MCF 10A (cell line): ENCODE measurements at regions not wholly inside any gene's neighbourhood (a gene's known extent, or its start where the extent isn't known, plus 50 kb on each side); places are given as distances from the start of the nearest gene placed in this dataset.

ENCODE experiments used
- BruUV-seq: library from RNA; stranded (reverse); fragments of 400-500 nt; replicated peaks from 2 replicates; lab custom pipeline; 2021; lab: Mats Ljungman, UMichigan
- CTCF ChIA-PET: fragments of 300-600 bp; sonication (Branson Sonifier 250); formaldehyde crosslinking; extraction: SDS; loops from one replicate; lab custom pipeline; 2021; ENCODE audit warnings: antibody characterized with exemption, inconsistent platforms; lab: Yijun Ruan, JAX
- POLR2A ChIA-PET: fragments of 300-600, 350-650 bp; sonication (Branson Sonifier 250); formaldehyde crosslinking; extraction: SDS; loops from one replicate; lab custom pipeline; 2020; ENCODE audit warnings: antibody characterized with exemption, inconsistent platforms; lab: Yijun Ruan, JAX
- DNase-seq: peaks from one replicate; pipeline ENCODE4 v3.0.0-alpha.2; 2018; ENCODE audit not compliant: unreplicated experiment
- H3K27ac Mint-ChIP-seq: one replicate; pipeline ENCODE4 v1.8.0; 2022; ENCODE audit warnings: mild to moderate bottlenecking, low read depth, mixed read lengths; ENCODE audit not compliant: unreplicated experiment
- H3K27me3 Mint-ChIP-seq: one replicate; pipeline ENCODE4 v1.8.0; 2022; ENCODE audit warnings: mixed read lengths; ENCODE audit not compliant: insufficient read depth, unreplicated experiment
- H3K36me3 Mint-ChIP-seq: one replicate; pipeline ENCODE4 v1.8.0; 2022; ENCODE audit warnings: mild to moderate bottlenecking, moderate library complexity, mixed read lengths; ENCODE audit not compliant: insufficient read depth, unreplicated experiment
- H3K4me1 Mint-ChIP-seq: one replicate; pipeline ENCODE4 v1.8.0; 2022; ENCODE audit warnings: mixed read lengths; ENCODE audit not compliant: insufficient read depth, unreplicated experiment
- H3K4me3 Mint-ChIP-seq: one replicate; pipeline ENCODE4 v1.8.0; 2022; ENCODE audit warnings: mild to moderate bottlenecking, moderate library complexity, mixed read lengths; ENCODE audit not compliant: unreplicated experiment
- H3K9me3 Mint-ChIP-seq: one replicate; pipeline ENCODE4 v1.8.0; 2022; ENCODE audit warnings: mixed read lengths; ENCODE audit not compliant: unreplicated experiment
- CTCF ChIP-seq: fragments of 200-600 bp; IDR thresholded peaks from one replicate; pipeline ENCODE4 v1.8.0; 2022; ENCODE audit warnings: antibody characterized with exemption, mild to moderate bottlenecking; ENCODE audit not compliant: unreplicated experiment
- intact Hi-C: fragments of 100-400 bp; cut with micrococcal nuclease; formaldehyde crosslinking; loops from 2 replicates; pipeline ENCODE4 v1.14.1; 2022

GRCh38 chr3:26418553-26418952 lies 204.0 kb upstream of the LRRC3B start:
- intact Hi-C loops, result no loop called here
- CTCF ChIA-PET, result no interaction called here
- DNase-seq, result no peak
- peaks cover 10% of the 10 kb centered on the region for H3K9me3 Mint-ChIP-seq
- no peak overlapping the region for H3K27ac Mint-ChIP-seq
- BruUV-seq, result no TSS peak
- POLR2A ChIA-PET, result no interaction called here
- H3K4me1 Mint-ChIP-seq, result no peaks in the 10 kb centered on the region
- H3K4me3 Mint-ChIP-seq, result no peak overlapping the region
- H3K36me3 Mint-ChIP-seq, result no peaks in the 10 kb centered on the region
- no peaks in the 10 kb centered on the region for H3K27me3 Mint-ChIP-seq
- TF ChIP-seq CTCF, result no peak

- BruUV-seq, result no TSS peak
These were observed 200.2 kb upstream of the LRRC3B start for GRCh38 chr3:26422415-26422814.

GRCh38 chr3:26425076-26425475 lies 197.5 kb upstream of the LRRC3B start:
- DNase-seq, result no peak
- Mint-ChIP-seq H3K27ac (no peak overlapping the region), H3K9me3 (no peaks in the 10 kb centered on the region), H3K36me3 (no peaks in the 10 kb centered on the region), H3K4me3 (no peak overlapping the region), H3K27me3 (no peaks in the 10 kb centered on the region), H3K4me1 (peaks cover 5% of the 10 kb centered on the region)
- no peak for TF ChIP-seq CTCF
- intact Hi-C loops, result no loop called here
- CTCF ChIA-PET, result interaction anchor here (0.8 kb wide), 1 partner anchor 245 kb away, joined by 3 read pairs; no protein-coding TSS in a partner anchor
- BruUV-seq, result no TSS peak
- POLR2A ChIA-PET, result interaction anchor here (0.7 kb wide), 1 partner anchor 190 kb away, joined by 5 read pairs; no protein-coding TSS in a partner anchor

More at GRCh38 chr3:26422415-26422814, 200.2 kb upstream of the LRRC3B start:
- intact Hi-C loops, result no loop called here
- Mint-ChIP-seq H3K4me1 (peaks cover 5% of the 10 kb centered on the region), H3K27ac (no peak overlapping the region), H3K9me3 (no peaks in the 10 kb centered on the region), H3K4me3 (no peak overlapping the region), H3K36me3 (no peaks in the 10 kb centered on the region), H3K27me3 (no peaks in the 10 kb centered on the region)
- CTCF ChIA-PET, result no interaction called here
- no peak for DNase-seq
- POLR2A ChIA-PET, result no interaction called here
- no peak for TF ChIP-seq CTCF

GRCh38 chr3:26428992-26429391 lies 193.6 kb upstream of the LRRC3B start:
- Mint-ChIP-seq H3K27me3 (no peaks in the 10 kb centered on the region), H3K27ac (no peak overlapping the region), H3K4me3 (no peak overlapping the region), H3K4me1 (peaks cover 5% of the 10 kb centered on the region), H3K36me3 (no peaks in the 10 kb centered on the region), H3K9me3 (no peaks in the 10 kb centered on the region)
- CTCF ChIA-PET, result no interaction called here
- intact Hi-C loops, result no loop called here
- no peak for TF ChIP-seq CTCF
- BruUV-seq, result no TSS peak
- POLR2A ChIA-PET, result no interaction called here
- DNase-seq, result no peak
